Activated naive CD4-positive, alpha-beta T cell treated with anti-CD3 and anti-CD28 coated beads, Interleukin-2, amount 50 U/mL, for 72 hours (primary cell): ENCODE measurements at regions not wholly inside any gene's neighbourhood (a gene's known extent, or its start where the extent isn't known, plus 50 kb on each side); places are given as distances from the start of the nearest gene placed in this dataset.
A peak's percentile ranks its signal among the peaks of the same experiment; 100 is the strongest.

Experiments
- ATAC-seq, 2 donors: fragments of 150-1000 bp; cut with Tn5 transposase; 2 replicates each; pipeline ENCODE4 v1.10.0; 2021; ENCODE audit warnings: mild to moderate bottlenecking in 2 of 2, moderate library complexity in 2 of 2
- DNase-seq, 2 donors: peaks; one replicate each; pipeline ENCODE4 v3.0.0; 2021 to 2022; ENCODE audit warnings: low spot score in 2 of 2
- H3K27ac Mint-ChIP-seq, 2 donors: one replicate each; pipeline ENCODE4 v1.8.0; 2022; ENCODE audit warnings: mild to moderate bottlenecking in 2 of 2, mixed read lengths in 2 of 2
- H3K36me3 Mint-ChIP-seq, 2 donors: one replicate each; pipeline ENCODE4 v1.8.0; 2022; ENCODE audit warnings: mixed read lengths in 2 of 2
- H3K9me3 Mint-ChIP-seq, 2 donors: one replicate each; pipeline ENCODE4 v1.8.0; 2022; ENCODE audit warnings: mixed read lengths in 2 of 2

- DNase-seq = no peak
- no peak overlapping the region for H3K27ac Mint-ChIP-seq
- no peaks in the 10 kb centered on the region for H3K9me3 Mint-ChIP-seq
- H3K36me3 Mint-ChIP-seq = no peaks in the 10 kb centered on the region
- no peak for ATAC-seq
Observed at GRCh38 chr11:119530509-119530908, 107.5 kb upstream of the THY1 start.

- H3K27ac Mint-ChIP-seq = no peak overlapping the region
- H3K36me3 Mint-ChIP-seq = no peaks in the 10 kb centered on the region
- ATAC-seq = no peak
- H3K9me3 Mint-ChIP-seq = no peaks in the 10 kb centered on the region
- no peak for DNase-seq
Observed at GRCh38 chr11:119529936-119530335, 107.0 kb upstream of the THY1 start.

GRCh38 chr11:119529063-119529845 lies 106.3 kb upstream of the THY1 start:
- DNase-seq = no peak
- H3K9me3 Mint-ChIP-seq = no peaks in the 10 kb centered on the region
- no peak overlapping the region for H3K27ac Mint-ChIP-seq
- ATAC-seq = no peak
- no peaks in the 10 kb centered on the region for H3K36me3 Mint-ChIP-seq

GRCh38 chr11:119525867-119526196 lies 102.9 kb upstream of the THY1 start:
- ATAC-seq = no peak
- Mint-ChIP-seq H3K36me3 (no peaks in the 10 kb centered on the region), H3K9me3 (no peaks in the 10 kb centered on the region), H3K27ac (no peak overlapping the region)
- no peak for DNase-seq

GRCh38 chr11:119525180-119525866 lies 102.4 kb upstream of the THY1 start:
- ATAC-seq (no peak), DNase-seq (no peak)
- H3K9me3 Mint-ChIP-seq = no peaks in the 10 kb centered on the region
- no peak overlapping the region for H3K27ac Mint-ChIP-seq
- no peaks in the 10 kb centered on the region for H3K36me3 Mint-ChIP-seq

- Mint-ChIP-seq H3K36me3 (no peaks in the 10 kb centered on the region), H3K27ac (no peak overlapping the region), H3K9me3 (no peaks in the 10 kb centered on the region)
- no peak for DNase-seq
- ATAC-seq = no peak
Observed at GRCh38 chr11:119523539-119524157, 100.7 kb upstream of the THY1 start.

- ATAC-seq = no peak
- Mint-ChIP-seq H3K9me3 (no peaks in the 10 kb centered on the region), H3K27ac (no peak overlapping the region), H3K36me3 (no peaks in the 10 kb centered on the region)
- DNase-seq = no peak
Observed at GRCh38 chr11:119522609-119523008, 99.6 kb upstream of the THY1 start.

GRCh38 chr11:119521551-119521950 lies 98.6 kb upstream of the THY1 start:
- Mint-ChIP-seq H3K9me3 (no peaks in the 10 kb centered on the region), H3K36me3 (no peaks in the 10 kb centered on the region), H3K27ac (peak overlapping the region in 1 of 2 donors; percentile 72)
- no peak for ATAC-seq
- DNase-seq = no peak

- H3K36me3 Mint-ChIP-seq = no peaks in the 10 kb centered on the region
- H3K27ac Mint-ChIP-seq = peak overlapping the region in 1 of 2 donors; percentile 88
- DNase-seq (no peak), ATAC-seq (no peak)
- H3K9me3 Mint-ChIP-seq = no peaks in the 10 kb centered on the region
Observed at GRCh38 chr11:119520966-119521365, 98.0 kb upstream of the THY1 start.

GRCh38 chr11:119520400-119520799 lies 97.4 kb upstream of the THY1 start:
- H3K27ac Mint-ChIP-seq = no peak overlapping the region
- no peak for ATAC-seq
- no peaks in the 10 kb centered on the region for H3K36me3 Mint-ChIP-seq
- no peaks in the 10 kb centered on the region for H3K9me3 Mint-ChIP-seq
- DNase-seq = no peak

- no peak overlapping the region for H3K27ac Mint-ChIP-seq
- DNase-seq (no peak), ATAC-seq (no peak)
- H3K36me3 Mint-ChIP-seq = no peaks in the 10 kb centered on the region
- H3K9me3 Mint-ChIP-seq = no peaks in the 10 kb centered on the region
Observed at GRCh38 chr11:119519796-119520195, 96.8 kb upstream of the THY1 start.

GRCh38 chr11:119518746-119519730 lies 96.1 kb upstream of the THY1 start:
- ATAC-seq (no peak), DNase-seq (no peak)
- no peak overlapping the region for H3K27ac Mint-ChIP-seq
- no peaks in the 10 kb centered on the region for H3K9me3 Mint-ChIP-seq
- H3K36me3 Mint-ChIP-seq = no peaks in the 10 kb centered on the region

GRCh38 chr11:119515771-119516400 lies 92.9 kb upstream of the THY1 start:
- DNase-seq (no peak), ATAC-seq (no peak)
- no peak overlapping the region for H3K27ac Mint-ChIP-seq
- no peaks in the 10 kb centered on the region for H3K9me3 Mint-ChIP-seq
- H3K36me3 Mint-ChIP-seq = no peaks in the 10 kb centered on the region

GRCh38 chr11:119513806-119514170 lies 90.8 kb upstream of the THY1 start:
- no peak overlapping the region for H3K27ac Mint-ChIP-seq
- no peak for ATAC-seq
- H3K36me3 Mint-ChIP-seq = no peaks in the 10 kb centered on the region
- no peaks in the 10 kb centered on the region for H3K9me3 Mint-ChIP-seq
- no peak for DNase-seq

GRCh38 chr11:119513131-119513805 lies 90.3 kb upstream of the THY1 start:
- no peak for ATAC-seq
- H3K9me3 Mint-ChIP-seq = no peaks in the 10 kb centered on the region
- DNase-seq = no peak
- no peak overlapping the region for H3K27ac Mint-ChIP-seq
- H3K36me3 Mint-ChIP-seq = no peaks in the 10 kb centered on the region

- Mint-ChIP-seq H3K27ac (no peak overlapping the region), H3K36me3 (no peaks in the 10 kb centered on the region), H3K9me3 (no peaks in the 10 kb centered on the region)
- no peak for ATAC-seq
- no peak for DNase-seq
Observed at GRCh38 chr11:119512369-119512768, 89.4 kb upstream of the THY1 start.
